ENCODE measurements at regions not wholly inside any gene's neighbourhood (a gene's known extent, or its start where the extent isn't known, plus 50 kb on each side); places are given as distances from the start of the nearest gene placed in this dataset.

GRCh38 chr5:24226479-24226878 is 418.3 kb downstream of the CDH10 start:
- no peak for TF ChIP-seq POLR2A (IDR thresholded peaks at IDR 0.05)
- no peak for TF ChIP-seq CTCF (IDR thresholded peaks at IDR 0.05 in 4 of 5, conservative IDR thresholded peaks at IDR 0.05 in 1 of 5)
